Vagina (tissue), 2 donors: ENCODE measurements at regions not wholly inside any gene's neighbourhood (a gene's known extent, or its start where the extent isn't known, plus 50 kb on each side); places are given as distances from the start of the nearest gene placed in this dataset.

Experiments used
- CTCF ChIP-seq, 3 experiments: fragments of 450-650 bp in 2 of 3; fragments of 200-600 bp in 1 of 3; sonication (generic) in 1 of 3; IDR thresholded peaks; one replicate each; pipeline ENCODE4 v1.5.1; 2017 to 2019; ENCODE audit warnings: antibody characterized with exemption in 3 of 3, mild to moderate bottlenecking in 2 of 3, moderate library complexity in 2 of 3
- POLR2A ChIP-seq, 2 donors: fragments of 450-650 bp; IDR thresholded peaks; one replicate each; pipeline ENCODE4 v1.6.1; 2017; ENCODE audit warnings: antibody characterized with exemption in 2 of 2, mild to moderate bottlenecking in 2 of 2, moderate library complexity in 2 of 2
- POLR2AphosphoS5 ChIP-seq, 2 donors: sonication (generic); formaldehyde crosslinking; IDR thresholded peaks; one replicate each; pipeline ENCODE4 v1.9.0; 2017; ENCODE audit warnings: antibody characterized with exemption in 2 of 2, mild to moderate bottlenecking in 2 of 2, low read depth in 1 of 2; ENCODE audit not compliant: insufficient read depth in 1 of 2

GRCh38 chr5:165157219-165157618, 1651.8 kb downstream of the MAT2B start:
- TF ChIP-seq CTCF (IDR thresholded peaks at IDR 0.05) (no peak), POLR2AphosphoS5 (IDR thresholded peaks at IDR 0.05; ENCODE audit: insufficient read depth in 1 of 2, low read depth in 1 of 2) (no peak), POLR2A (IDR thresholded peaks at IDR 0.05) (no peak)
